Heart right ventricle (tissue), 16 donors: ENCODE measurements at regions not wholly inside any gene's neighbourhood (a gene's known extent, or its start where the extent isn't known, plus 50 kb on each side); places are given as distances from the start of the nearest gene placed in this dataset.

Source experiments
- ATAC-seq, 8 donors: fragments of 200-7000 bp; cut with Tn5 transposase; one replicate each; pipeline ENCODE4 v1.9.1; 2020; ENCODE audit warnings: mild to moderate bottlenecking in 8 of 8, moderate library complexity in 8 of 8, moderate number of reproducible peaks in 1 of 8
- DNase-seq, 2 donors: peaks; one replicate each; pipeline ENCODE4 v3.0.0-alpha.2; 2020
- H3K27ac ChIP-seq, 10 donors: fragments of 200-600 bp; sonication (generic) in 2 of 10; one replicate each; pipeline versions ENCODE4 v1.5.0 to v1.8.0; 2020 to 2022; ENCODE audit warnings: mild to moderate bottlenecking in 3 of 10
- H3K27me3 ChIP-seq, 7 donors: fragments of 200-600 bp; one replicate each; pipeline ENCODE4 v1.8.0; 2021 to 2022; ENCODE audit warnings: mild to moderate bottlenecking in 2 of 7
- H3K36me3 ChIP-seq, 9 donors: fragments of 200-600 bp; sonication (generic) in 1 of 9; one replicate each; pipeline versions ENCODE4 v1.5.0 to v1.8.0; 2020 to 2022; ENCODE audit warnings: mild to moderate bottlenecking in 2 of 9
- H3K4me1 ChIP-seq, 9 donors: fragments of 200-600 bp; sonication (generic) in 1 of 9; one replicate each; pipeline versions ENCODE4 v1.5.0 to v1.8.0; 2020 to 2022; ENCODE audit warnings: mild to moderate bottlenecking in 4 of 9
- H3K4me3 ChIP-seq, 10 donors: fragments of 200-600 bp; sonication (generic) in 2 of 10; one replicate each; pipeline versions ENCODE4 v1.5.0 to v1.8.0; 2020 to 2022; ENCODE audit warnings: mild to moderate bottlenecking in 7 of 10, moderate library complexity in 2 of 10
- H3K9me3 ChIP-seq, 11 donors: fragments of 200-600 bp in 10 of 11; sonication (generic) in 2 of 11; one replicate each; pipeline versions ENCODE4 v1.5.0 to v1.8.0; 2013 to 2022; ENCODE audit warnings: mild to moderate bottlenecking in 2 of 11, control low read depth in 1 of 11, moderate library complexity in 1 of 11
- CTCF ChIP-seq, 9 donors: fragments of 200-600 bp; sonication (generic) in 2 of 9; IDR thresholded peaks; one replicate each; pipeline versions ENCODE4 v1.5.0 to v1.8.0; 2021 to 2022; ENCODE audit warnings: antibody characterized with exemption in 9 of 9, mild to moderate bottlenecking in 5 of 9, moderate library complexity in 1 of 9
- WGBS, 2 donors: extraction: QIAGEN DNeasy Blood & Tissue Kit; methylation state at CpG; one replicate each; pipeline ENCODE4 v1.1.7; 2013; ENCODE audit warnings: inconsistent platforms in 1 of 2; 5-methylcytosine and 5-hydroxymethylcytosine counted together
- intact Hi-C, 10 donors: fragments of 100-400 bp; cut with DNase I; formaldehyde crosslinking; loops; one replicate each; pipeline versions ENCODE4 v1.11.1 to v1.14.2; 2022
- donor health status: Arrhythmogenic right ventricular cardiomyopathy.
- donor health status: ischemic (EF 13 %, LVEDD 7.1; RV severe dilation, severe dysfunction).
- donor health status: healthy with polysubstance abuse.
- donor health status: DM: no; HTN: yes; CAD: no.
- donor health status: DM: no; HTN: no; CAD: no.
- donor health status: ischemic (EF 25% LVEDD 6.9; RV normal size, moderate dysfunction).
- donor health status: ischemic (EF 25% LVEDD 5.7; RV mildly dilated, moderate dysfunction).
- donor health status: healthy.
- donor health status: DM: yes; HTN: yes; CAD: no.
- donor health status: Ischemic cardiomyopathy.
- donor health status: ischemic (EF 35%, LVEDD 5.7; RV mildly dilated, moderate dysfunction).
- donor health status: nonischemic (EF 11% LVEDD 7.7; RV severe dilation, severe dysfunction).
- donor health status: DM: yes; HTN: yes; CAD: no.
- donor health status: PGD.
- donor health status: ischemic (EF 29% LVEDD 5.4; RV normal size, mild dysfunction).
- donor health status: nonischemic (EF 23%, LVEDD 6.1; RV moderate dilation, normal function).

- Histone ChIP-seq H3K27ac (no peak overlapping the region), H3K4me1 (no peaks in the 10 kb centered on the region), H3K9me3 (peaks cover 0 to 1% (median 0%) of the 10 kb centered on the region in 11 donors), H3K4me3 (no peak overlapping the region), H3K36me3 (no peaks in the 10 kb centered on the region), H3K27me3 (peaks cover 0 to 12% (median 0%) of the 10 kb centered on the region in 7 donors)
- no peak for DNase-seq
- intact Hi-C loops = no loop called here
- no peak for TF ChIP-seq CTCF (IDR thresholded peaks at IDR 0.05)
- WGBS, 2 donors = 84 to 90% methylated on average over 6 of the region's 6 CpGs
- no peak for ATAC-seq
Observed at GRCh38 chr21:38613686-38614085, 115.4 kb upstream of the ERG start.

GRCh38 chr21:38614558-38614957 lies 116.3 kb upstream of the ERG start:
- Histone ChIP-seq H3K9me3 (no peaks in the 10 kb centered on the region), H3K4me3 (no peak overlapping the region), H3K4me1 (peaks cover 0 to 2% (median 0%) of the 10 kb centered on the region in 9 donors), H3K27ac (no peak overlapping the region), H3K27me3 (peaks cover 0 to 12% (median 0%) of the 10 kb centered on the region in 7 donors), H3K36me3 (no peaks in the 10 kb centered on the region)
- ATAC-seq (no peak), DNase-seq (no peak)
- TF ChIP-seq CTCF (IDR thresholded peaks at IDR 0.05) = no peak
- intact Hi-C loops = no loop called here
- 80 to 84% methylated on average over 5 of the region's 5 CpGs for WGBS, 2 donors

- Histone ChIP-seq H3K9me3 (no peaks in the 10 kb centered on the region), H3K36me3 (no peaks in the 10 kb centered on the region), H3K4me1 (peaks cover 0 to 8% (median 0%) of the 10 kb centered on the region in 9 donors), H3K27me3 (peaks cover 0 to 3% (median 0%) of the 10 kb centered on the region in 7 donors), H3K27ac (no peak overlapping the region), H3K4me3 (no peak overlapping the region)
- no peak for ATAC-seq
- intact Hi-C loops = no loop called here
- TF ChIP-seq CTCF (IDR thresholded peaks at IDR 0.05) = no peak
- 92 to 95% methylated on average over 2 of the region's 2 CpGs for WGBS, 2 donors
- no peak for DNase-seq
Observed at GRCh38 chr21:38619480-38619879, 121.2 kb upstream of the ERG start.

- Histone ChIP-seq H3K36me3 (no peaks in the 10 kb centered on the region), H3K4me1 (peaks cover 0 to 8% (median 0%) of the 10 kb centered on the region in 9 donors), H3K4me3 (no peak overlapping the region), H3K9me3 (no peaks in the 10 kb centered on the region), H3K27me3 (no peaks in the 10 kb centered on the region), H3K27ac (no peak overlapping the region)
- intact Hi-C loops = no loop called here
- TF ChIP-seq CTCF (IDR thresholded peaks at IDR 0.05) = no peak
- ATAC-seq = peak in 7 of 8 donors; percentile 46 to 83 (median 69)
- peak; percentile 35 to 50 for DNase-seq
- WGBS, 2 donors = 66 to 68% methylated on average over 9 of the region's 9 CpGs
Observed at GRCh38 chr21:38619992-38620479, 121.8 kb upstream of the ERG start.
